GM12878 (cell line): ENCODE measurements at regions not wholly inside any gene's neighbourhood (a gene's known extent, or its start where the extent isn't known, plus 50 kb on each side); places are given as distances from the start of the nearest gene placed in this dataset.

Experiments used
- ATAC-seq: fragments of 200-7000 bp; cut with Tn5 transposase; 3 replicates; pipeline ENCODE4 v1.9.1; 2020; ENCODE audit warnings: mild to moderate bottlenecking, moderate library complexity
- BruUV-seq: library from RNA; stranded (reverse); fragments of 400-500 nt; replicated peaks from 2 replicates; lab custom pipeline; 2021; lab: Mats Ljungman, UMichigan
- CTCF ChIA-PET: fragments of 300-600 bp; sonication (Branson Sonifier 250); formaldehyde crosslinking; extraction: SDS; loops from one replicate; lab custom pipeline; 2021; ENCODE audit warnings: inconsistent platforms; lab: Yijun Ruan, JAX
- POLR2A ChIA-PET: fragments of 350-600 bp; formaldehyde crosslinking; extraction: SDS; loops from one replicate; lab custom pipeline; 2021; ENCODE audit warnings: inconsistent platforms; lab: Charles Lee
- RAD21 ChIA-PET: fragments of 300-600 bp; sonication (Branson Sonifier 250); formaldehyde crosslinking; loops from one replicate; lab custom pipeline; 2023; ENCODE audit warnings: antibody characterized with exemption; ENCODE audit not compliant: unreplicated experiment; lab: Charles Lee
- SMC1A ChIA-PET: fragments of 300-600 bp; sonication (Branson Sonifier 250); formaldehyde crosslinking; loops from one replicate; lab custom pipeline; 2023; ENCODE audit not compliant: unreplicated experiment, uncharacterized antibody; lab: Charles Lee
- DNase-seq: peaks from one replicate; pipeline ENCODE4 v3.0.0-alpha.2; 2011; ENCODE audit warnings: low read depth, low spot score
- FAIRE-seq: peaks from 3 replicates; lab custom pipeline; 2011; peaks lifted over from hg19 to GRCh38; lab: Jason Lieb, UNC
- H2AFZ ChIP-seq: 2 replicates; pipeline ENCODE4 v1.6.0; 2011; ENCODE audit warnings: low read depth, low read length, control low read depth; ENCODE audit not compliant: control insufficient read depth
- H3K27ac ChIP-seq: 2 replicates; pipeline ENCODE4 v1.5.1; 2011; ENCODE audit warnings: control low read depth; ENCODE audit not compliant: control insufficient read depth, insufficient read depth
- H3K27me3 ChIP-seq, 2 experiments: replicated peaks in 1 of 2; 2 replicates each; pipeline versions ENCODE4 v1.6.0 to v1.6.1; 2011; ENCODE audit warnings: low read length in 1 of 2; ENCODE audit not compliant: control insufficient read depth in 2 of 2, insufficient read depth in 2 of 2
- H3K36me3 ChIP-seq, 2 experiments: 2 replicates each; pipeline ENCODE4 v1.5.1; 2011; ENCODE audit warnings: low read length in 1 of 2; ENCODE audit not compliant: control insufficient read depth in 2 of 2, insufficient read depth in 2 of 2
- H3K4me1 ChIP-seq: 2 replicates; pipeline ENCODE4 v1.6.1; 2011; ENCODE audit warnings: mild to moderate bottlenecking, low read length, moderate library complexity, mixed read lengths; ENCODE audit not compliant: control insufficient read depth, insufficient read depth
- H3K4me2 ChIP-seq: 2 replicates; pipeline ENCODE4 v1.6.0; 2011; ENCODE audit warnings: control low read depth; ENCODE audit not compliant: control insufficient read depth, insufficient read depth
- H3K4me3 ChIP-seq: fragments of 200-600 bp; sonication (generic); 2 replicates; pipeline ENCODE4 v1.5.1; 2016
- H3K79me2 ChIP-seq: 2 replicates; pipeline ENCODE4 v1.6.0; 2011; ENCODE audit warnings: low read length; ENCODE audit not compliant: control insufficient read depth, insufficient read depth
- H3K9ac ChIP-seq: 2 replicates; pipeline ENCODE4 v1.8.0; 2011; ENCODE audit warnings: low read length, control low read depth, mixed read lengths; ENCODE audit not compliant: control insufficient read depth, insufficient read depth
- H3K9me3 ChIP-seq: replicated peaks from 3 replicates; pipeline ENCODE4 v1.5.1; 2011; ENCODE audit warnings: mild to moderate bottlenecking, low read length; ENCODE audit not compliant: control insufficient read depth, insufficient read depth
- H4K20me1 ChIP-seq: 2 replicates; pipeline ENCODE4 v1.6.0; 2011; ENCODE audit not compliant: control insufficient read depth, insufficient read depth
- BCLAF1 ChIP-seq: fragments of 450-650 bp; IDR thresholded peaks from 2 replicates; pipeline ENCODE4 v1.6.1; 2017; ENCODE audit warnings: antibody characterized with exemption, mild to moderate bottlenecking, moderate library complexity
- E4F1 ChIP-seq: fragments of 450-650 bp; IDR thresholded peaks from 2 replicates; pipeline ENCODE4 v1.6.1; 2018; ENCODE audit warnings: borderline replicate concordance, mild to moderate bottlenecking; ENCODE audit not compliant: partially characterized antibody
- NR2C1 ChIP-seq: fragments of 450-650 bp; IDR thresholded peaks from 2 replicates; pipeline ENCODE4 v1.6.1; 2017; ENCODE audit warnings: antibody characterized with exemption, mild to moderate bottlenecking, moderate library complexity
- ZBTB40 ChIP-seq: fragments of 450-650 bp; IDR thresholded peaks from 2 replicates; pipeline ENCODE4 v1.6.1; 2016; ENCODE audit warnings: mild to moderate bottlenecking, moderate library complexity, borderline replicate concordance
- ZNF592 ChIP-seq: fragments of 450-650 bp; IDR thresholded peaks from 2 replicates; pipeline ENCODE4 v1.6.1; 2017; ENCODE audit warnings: mild to moderate bottlenecking, moderate library complexity
- WGBS: methylation state at CpG from one replicate; pipeline ENCODE4 v1.1.6; 2016; ENCODE audit warnings: low lambda C conversion rate; ENCODE audit not compliant: insufficient replicate concordance, insufficient coverage; ENCODE audit errors: missing lambda C conversion rate; 5-methylcytosine and 5-hydroxymethylcytosine counted together
- in situ Hi-C: fragments of 300-500 bp; cut with MboI; formaldehyde crosslinking; loops from 9 replicates; pipeline ENCODE4 v1.14.3; 2018; ENCODE audit warnings: mixed read lengths
- intact Hi-C: fragments of 100-400 bp; cut with micrococcal nuclease; formaldehyde crosslinking; loops from one replicate; pipeline ENCODE4 v1.14.2; 2022; ENCODE audit not compliant: unreplicated experiment

GRCh38 chr1:232180779-232181136 lies 449.2 kb downstream of the SIPA1L2 start (continued):
- TF ChIP-seq BCLAF1 (no peak), E4F1 (no peak)

- intact Hi-C loops: no loop called here
- in situ Hi-C loops: no loop called here
- H3K4me2 ChIP-seq: no peak overlapping the region
- no peaks in the 10 kb centered on the region for H3K9me3 ChIP-seq
- no TSS peak for BruUV-seq
- CTCF ChIA-PET: no interaction called here
- H2AFZ ChIP-seq: no peak overlapping the region
- DNase-seq: no peak
- H3K4me1 ChIP-seq: no peaks in the 10 kb centered on the region
- H4K20me1 ChIP-seq: no peaks in the 10 kb centered on the region
- POLR2A ChIA-PET: no interaction called here
- no peaks in the 10 kb centered on the region for H3K79me2 ChIP-seq
- SMC1A ChIA-PET: no interaction called here
- no peak overlapping the region for H3K27ac ChIP-seq
- no peaks in the 10 kb centered on the region for H3K27me3 ChIP-seq
- H3K4me3 ChIP-seq: no peak overlapping the region
- no peak for FAIRE-seq
- RAD21 ChIA-PET: no interaction called here
- WGBS: 4% methylated on average over 9 of the region's 10 CpGs
- H3K9ac ChIP-seq: no peak overlapping the region
- no peak for ATAC-seq
- H3K36me3 ChIP-seq: no peaks in the 10 kb centered on the region
- TF ChIP-seq ZBTB40 (no peak), NR2C1 (no peak), ZNF592 (no peak)
Observed at GRCh38 chr1:232179896-232180778, 449.8 kb downstream of the SIPA1L2 start.
